GM18907 (cell line): ENCODE measurements at regions not wholly inside any gene's neighbourhood (a gene's known extent, or its start where the extent isn't known, plus 50 kb on each side); places are given as distances from the start of the nearest gene placed in this dataset.

Source experiments
- ATAC-seq: cut with Tn5 transposase; IDR thresholded peaks from one replicate; pipeline ENCODE4 v1.9.1; 2021; ENCODE audit warnings: mild to moderate bottlenecking, moderate library complexity; ENCODE audit not compliant: unreplicated experiment

GRCh38 chr22:48147404-48147803 is 1385.0 kb downstream of the TBC1D22A start:
- ATAC-seq = no peak

GRCh38 chr22:48146426-48146825 is 1384.0 kb downstream of the TBC1D22A start:
- no peak for ATAC-seq

- ATAC-seq = no peak
These were observed 1383.3 kb downstream of the TBC1D22A start for GRCh38 chr22:48145738-48146137.

GRCh38 chr22:48144318-48144717 is 1381.9 kb downstream of the TBC1D22A start:
- ATAC-seq = no peak

GRCh38 chr22:48143856-48144255 is 1381.4 kb downstream of the TBC1D22A start:
- no peak for ATAC-seq

GRCh38 chr22:48142388-48142787 is 1379.9 kb downstream of the TBC1D22A start:
- ATAC-seq = no peak

- no peak for ATAC-seq
These were observed 1378.9 kb downstream of the TBC1D22A start for GRCh38 chr22:48141301-48141700.

GRCh38 chr22:48140261-48140813 is 1377.9 kb downstream of the TBC1D22A start:
- ATAC-seq = no peak

GRCh38 chr22:48139776-48140175 is 1377.3 kb downstream of the TBC1D22A start:
- ATAC-seq = no peak

GRCh38 chr22:48138855-48139254 is 1376.4 kb downstream of the TBC1D22A start:
- no peak for ATAC-seq

- ATAC-seq = no peak
These were observed 1376.0 kb downstream of the TBC1D22A start for GRCh38 chr22:48138427-48138826.

- ATAC-seq = no peak
These were observed 1375.2 kb downstream of the TBC1D22A start for GRCh38 chr22:48137640-48138039.

GRCh38 chr22:48135592-48135991 is 1373.1 kb downstream of the TBC1D22A start:
- no peak for ATAC-seq

- no peak for ATAC-seq
These were observed 1363.0 kb downstream of the TBC1D22A start for GRCh38 chr22:48125416-48125815.

- no peak for ATAC-seq
These were observed 1359.5 kb downstream of the TBC1D22A start for GRCh38 chr22:48121984-48122383.

- ATAC-seq = no peak
These were observed 1356.2 kb downstream of the TBC1D22A start for GRCh38 chr22:48118654-48119053.

- ATAC-seq = no peak
These were observed 1354.4 kb downstream of the TBC1D22A start for GRCh38 chr22:48116871-48117270.

- no peak for ATAC-seq
These were observed 1350.5 kb downstream of the TBC1D22A start for GRCh38 chr22:48112687-48113521.

GRCh38 chr22:48106715-48107259 is 1344.3 kb downstream of the TBC1D22A start:
- ATAC-seq = no peak

- no peak for ATAC-seq
These were observed 1343.8 kb downstream of the TBC1D22A start for GRCh38 chr22:48106215-48106614.

- ATAC-seq = no peak
These were observed 1342.8 kb downstream of the TBC1D22A start for GRCh38 chr22:48105259-48105658.

GRCh38 chr22:48104766-48105165 is 1342.3 kb downstream of the TBC1D22A start:
- no peak for ATAC-seq
